BLaER1 treated with 17β-estradiol and CSF1 and Interleukin-3, amounts not matched to agents 10 nM and 100 nM (cell line): ENCODE measurements at regions not wholly inside any gene's neighbourhood (a gene's known extent, or its start where the extent isn't known, plus 50 kb on each side); places are given as distances from the start of the nearest gene placed in this dataset.
"Not testable (repeated sequence)": the region's sequence is repeated elsewhere in the genome, so short reads cannot be mapped to it uniquely, and the experiment has no call there.

ENCODE experiments used
- H3K27ac ChIP-seq, 11 experiments: shearing (Covaris generic); formaldehyde crosslinking; 2 replicates each; pipeline ENCODE4 v1.8.1; 2022
- H3K27me3 ChIP-seq, 11 experiments: shearing (Covaris generic); formaldehyde crosslinking; 2 replicates each; pipeline ENCODE4 v1.8.1; 2022
- H3K36me3 ChIP-seq, 11 experiments: shearing (Covaris generic); formaldehyde crosslinking; 2 replicates each; pipeline ENCODE4 v1.8.1; 2022
- H3K4me1 ChIP-seq, 10 experiments: shearing (Covaris generic); formaldehyde crosslinking; 2 replicates each; pipeline ENCODE4 v1.8.1; 2022
- H3K4me2 ChIP-seq, 11 experiments: shearing (Covaris generic); formaldehyde crosslinking; 2 replicates each; pipeline ENCODE4 v1.8.1; 2022
- H3K4me3 ChIP-seq, 10 experiments: shearing (Covaris generic); formaldehyde crosslinking; 2 replicates each; pipeline ENCODE4 v1.8.1; 2022
- H3K9ac ChIP-seq, 11 experiments: shearing (Covaris generic); formaldehyde crosslinking; 2 replicates each; pipeline ENCODE4 v1.8.1; 2022
- H3K9me3 ChIP-seq, 11 experiments: shearing (Covaris generic); formaldehyde crosslinking; replicated peaks in 1 of 11; 2 replicates each; pipeline ENCODE4 v1.8.1; 2022
- H4K20me1 ChIP-seq, 11 experiments: shearing (Covaris generic); formaldehyde crosslinking; 2 replicates each; pipeline ENCODE4 v1.8.1; 2022
- Cebpa-rat ChIP-seq, 11 experiments: shearing (Covaris generic); IDR thresholded peaks; 2 replicates each; pipeline ENCODE4 v1.8.1; 2022

DNA sequence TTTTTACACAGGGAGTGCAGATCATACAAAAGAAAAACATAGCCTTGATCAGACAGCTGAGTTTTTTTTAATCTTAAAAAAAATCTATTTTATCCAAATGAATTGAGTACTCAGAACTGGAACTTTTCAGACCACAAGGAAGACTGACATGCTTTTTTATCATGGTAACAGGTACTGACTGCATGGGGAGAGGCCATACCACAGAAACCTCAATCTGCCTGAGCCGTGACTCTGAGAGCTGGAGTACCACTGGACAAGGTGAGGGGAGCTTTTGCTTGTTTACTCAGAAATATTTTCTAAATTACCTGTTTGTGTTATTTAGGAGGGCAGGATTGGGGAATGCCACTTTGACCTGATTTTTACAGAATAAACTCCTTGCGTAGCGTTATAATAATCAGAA lies 143.9 kb downstream of the ALX1 start:
- H3K4me3 ChIP-seq = no peak overlapping the region
- H3K4me1 ChIP-seq = peaks cover 0 to 11% (median 5%) of the 10 kb centered on the region in 10 experiments; a peak in 10 of 20 replicates
- no peak overlapping the region for H3K27ac ChIP-seq
- H3K9me3 ChIP-seq = no peaks in the 10 kb centered on the region
- H3K9ac ChIP-seq = no peak overlapping the region
- no peaks in the 10 kb centered on the region for H4K20me1 ChIP-seq
- H3K27me3 ChIP-seq = no peaks in the 10 kb centered on the region
- peak overlapping the region in 6 of 11 experiments; percentile 11 to 57 (median 44); a peak in 6 of 22 replicates for H3K4me2 ChIP-seq
- TF ChIP-seq Cebpa-rat (IDR thresholded peaks at IDR 0.05) = no peak
- H3K36me3 ChIP-seq = no peaks in the 10 kb centered on the region

DNA sequence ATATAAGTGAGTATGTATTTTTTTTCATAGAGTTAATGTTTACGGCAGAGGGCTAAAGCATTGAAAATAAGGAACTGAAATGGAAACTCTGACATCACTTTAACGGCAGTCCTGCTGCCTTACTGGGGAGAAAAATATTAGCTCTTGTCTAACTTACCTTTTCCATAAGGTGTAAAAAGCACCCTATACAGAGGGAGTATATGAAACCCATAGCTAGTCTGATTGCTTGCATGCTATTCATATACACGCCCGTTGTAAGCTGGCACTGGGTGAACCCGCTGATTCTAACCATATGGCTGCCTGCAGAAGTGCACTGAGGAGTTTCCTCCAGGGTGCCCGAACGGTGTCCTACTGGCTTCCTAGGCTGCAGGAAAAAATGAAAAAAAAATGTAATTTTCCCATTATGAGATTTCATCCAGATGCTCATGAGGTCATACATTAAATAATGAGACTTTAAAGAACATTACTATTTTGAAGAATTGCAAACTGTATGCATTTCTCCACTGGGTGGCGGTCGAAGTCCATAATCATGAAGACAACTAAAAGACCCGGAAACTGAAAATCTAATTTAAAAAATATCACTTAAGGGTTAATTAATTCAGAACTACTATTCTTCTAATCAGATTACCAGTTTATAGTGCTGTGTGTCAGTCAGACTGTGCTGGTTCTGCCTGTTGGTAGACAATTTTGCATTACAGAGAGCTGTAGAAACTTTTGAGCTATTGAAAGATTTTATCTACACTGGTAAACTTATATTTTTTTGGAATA lies 144.7 kb downstream of the ALX1 start:
- TF ChIP-seq Cebpa-rat (IDR thresholded peaks at IDR 0.05) = no peak
- H3K4me2 ChIP-seq = peak overlapping the region; percentile 11 to 60 (median 49); a peak in 20 of 22 replicates
- H3K36me3 ChIP-seq = no peaks in the 10 kb centered on the region
- no peaks in the 10 kb centered on the region for H4K20me1 ChIP-seq
- H3K9ac ChIP-seq = peak overlapping the region in 2 of 11 experiments; percentile 15 to 43; a peak in 2 of 22 replicates
- no peaks in the 10 kb centered on the region for H3K9me3 ChIP-seq
- peaks cover 0 to 11% (median 5%) of the 10 kb centered on the region in 10 experiments; a peak in 10 of 20 replicates for H3K4me1 ChIP-seq
- H3K27me3 ChIP-seq = no peaks in the 10 kb centered on the region
- no peak overlapping the region for H3K27ac ChIP-seq
- H3K4me3 ChIP-seq = peak overlapping the region in 7 of 10 experiments; percentile 11 to 54 (median 49); a peak in 11 of 20 replicates

DNA sequence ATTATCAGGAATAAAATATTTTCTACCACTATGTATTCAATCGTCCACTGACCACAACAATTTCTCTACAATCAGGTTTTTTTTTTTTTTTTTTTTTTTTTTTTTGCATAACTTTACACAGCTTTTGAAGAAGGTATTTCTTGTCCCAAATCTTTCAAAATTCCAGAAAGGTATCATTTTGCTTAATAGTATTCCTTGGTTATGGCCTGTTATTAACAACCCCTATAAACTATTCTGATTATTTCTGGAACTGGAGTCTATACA lies 145.3 kb downstream of the ALX1 start:
- Histone ChIP-seq H3K27me3 (no peaks in the 10 kb centered on the region), H3K9ac (no peak overlapping the region), H3K4me1 (peaks cover 0 to 11% (median 5%) of the 10 kb centered on the region in 10 experiments; a peak in 10 of 20 replicates), H3K4me2 (no peak overlapping the region), H4K20me1 (no peaks in the 10 kb centered on the region), H3K4me3 (no peak overlapping the region), H3K36me3 (no peaks in the 10 kb centered on the region), H3K27ac (no peak overlapping the region), H3K9me3 (no peaks in the 10 kb centered on the region)
- TF ChIP-seq Cebpa-rat (IDR thresholded peaks at IDR 0.05) = no peak

DNA sequence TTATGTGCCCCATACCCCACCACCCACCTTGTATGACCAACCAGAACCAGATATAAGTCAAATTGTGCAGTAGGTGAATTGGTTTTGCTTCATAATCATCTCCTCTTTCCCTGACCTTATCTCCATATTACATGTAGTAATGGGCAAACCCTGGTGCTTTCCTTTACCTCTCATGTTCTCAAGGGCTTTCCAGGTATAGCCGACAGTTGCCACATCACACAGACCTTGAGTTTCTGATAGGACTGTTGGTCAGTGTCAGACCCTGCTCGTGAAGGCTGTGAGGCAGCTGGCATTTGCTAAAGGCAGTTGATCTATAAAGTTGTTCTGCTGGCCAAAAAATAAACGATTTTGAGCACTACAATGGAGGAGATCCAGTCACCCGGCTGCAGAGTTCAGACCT lies 145.9 kb downstream of the ALX1 start:
- no peak overlapping the region for H3K27ac ChIP-seq
- no peaks in the 10 kb centered on the region for H3K36me3 ChIP-seq
- H3K9me3 ChIP-seq = no peaks in the 10 kb centered on the region
- peaks cover 0 to 11% (median 5%) of the 10 kb centered on the region in 10 experiments; a peak in 10 of 20 replicates for H3K4me1 ChIP-seq
- no peaks in the 10 kb centered on the region for H3K27me3 ChIP-seq
- H4K20me1 ChIP-seq = no peaks in the 10 kb centered on the region
- H3K4me3 ChIP-seq = no peak overlapping the region
- H3K4me2 ChIP-seq = no peak overlapping the region
- TF ChIP-seq Cebpa-rat (IDR thresholded peaks at IDR 0.05) = no peak
- H3K9ac ChIP-seq = no peak overlapping the region

DNA sequence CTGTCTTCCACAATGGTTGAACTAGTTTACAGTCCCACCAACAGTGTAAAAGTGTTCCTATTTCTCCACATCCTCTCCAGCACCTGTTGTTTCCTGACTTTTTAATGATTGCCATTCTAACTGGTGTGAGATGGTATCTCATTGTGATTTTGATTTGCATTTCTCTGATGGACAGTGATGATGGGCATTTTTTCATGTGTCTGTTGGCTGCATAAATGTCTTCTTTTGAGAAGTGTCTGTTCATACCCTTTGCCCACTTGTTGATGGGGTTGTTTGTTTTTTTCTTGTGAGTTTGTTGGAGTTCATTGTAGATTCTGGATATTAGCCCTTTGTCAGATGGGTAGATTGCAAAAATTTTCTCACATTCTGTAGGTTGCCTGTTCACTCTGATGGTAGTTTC lies 153.1 kb downstream of the ALX1 start:
- H3K4me3 ChIP-seq, H3K36me3 ChIP-seq, H4K20me1 ChIP-seq, H3K9ac ChIP-seq, H3K4me2 ChIP-seq, H3K4me1 ChIP-seq, H3K9me3 ChIP-seq, H3K27me3 ChIP-seq, H3K27ac ChIP-seq: not testable (repeated sequence)

DNA sequence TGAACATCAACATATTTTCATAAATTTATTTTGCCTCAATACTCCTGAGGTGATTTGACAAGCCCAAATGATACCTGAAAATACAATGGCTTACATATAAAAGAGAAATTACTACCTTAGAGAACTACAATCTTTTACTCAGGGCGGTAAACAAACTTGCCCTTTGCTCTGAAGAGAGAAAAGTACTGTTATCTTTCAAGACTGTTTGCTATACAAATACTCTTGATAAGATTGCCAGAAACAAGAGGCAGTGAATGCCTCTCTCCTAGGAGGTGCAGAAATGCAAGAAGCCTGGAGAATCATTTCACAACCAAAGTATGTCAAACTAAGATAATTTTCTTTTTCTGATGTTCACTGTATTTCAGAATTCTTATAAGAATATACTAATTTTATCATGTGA lies 160.3 kb downstream of the ALX1 start:
- no peak overlapping the region for H3K4me3 ChIP-seq
- no peak overlapping the region for H3K4me2 ChIP-seq
- H4K20me1 ChIP-seq = no peaks in the 10 kb centered on the region
- no peak for TF ChIP-seq Cebpa-rat (IDR thresholded peaks at IDR 0.05)
- H3K36me3 ChIP-seq = no peaks in the 10 kb centered on the region
- no peak overlapping the region for H3K9ac ChIP-seq
- H3K9me3 ChIP-seq = peaks cover 0 to 4% (median 0%) of the 10 kb centered on the region in 11 experiments; a peak in 2 of 22 replicates
- no peaks in the 10 kb centered on the region for H3K27me3 ChIP-seq
- H3K27ac ChIP-seq = no peak overlapping the region
- no peaks in the 10 kb centered on the region for H3K4me1 ChIP-seq

DNA sequence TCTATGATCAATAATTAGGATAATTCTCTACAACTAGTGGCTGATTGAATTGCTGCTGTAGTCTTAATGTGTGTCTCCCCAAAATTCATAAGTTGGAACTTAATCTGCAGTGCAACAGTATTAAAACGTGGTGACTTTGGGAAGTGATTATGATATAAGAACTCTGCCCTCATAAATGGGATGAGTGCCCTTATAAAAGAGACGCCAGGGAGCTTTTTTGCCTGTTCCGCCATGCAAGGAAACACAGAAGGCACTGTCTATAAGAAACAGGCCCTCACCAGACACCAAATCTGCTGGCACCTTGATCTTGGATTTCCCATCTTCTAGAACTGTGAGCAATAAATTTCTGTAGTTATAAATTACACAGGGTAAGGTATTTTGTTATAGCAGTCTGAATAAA lies 161.0 kb downstream of the ALX1 start:
- Histone ChIP-seq H4K20me1 (no peaks in the 10 kb centered on the region), H3K4me3 (no peak overlapping the region), H3K36me3 (no peaks in the 10 kb centered on the region), H3K9me3 (peaks cover 0 to 4% (median 0%) of the 10 kb centered on the region in 11 experiments; a peak in 2 of 22 replicates), H3K27ac (no peak overlapping the region), H3K9ac (no peak overlapping the region), H3K4me2 (no peak overlapping the region), H3K4me1 (no peaks in the 10 kb centered on the region), H3K27me3 (no peaks in the 10 kb centered on the region)
- no peak for TF ChIP-seq Cebpa-rat (IDR thresholded peaks at IDR 0.05)

DNA sequence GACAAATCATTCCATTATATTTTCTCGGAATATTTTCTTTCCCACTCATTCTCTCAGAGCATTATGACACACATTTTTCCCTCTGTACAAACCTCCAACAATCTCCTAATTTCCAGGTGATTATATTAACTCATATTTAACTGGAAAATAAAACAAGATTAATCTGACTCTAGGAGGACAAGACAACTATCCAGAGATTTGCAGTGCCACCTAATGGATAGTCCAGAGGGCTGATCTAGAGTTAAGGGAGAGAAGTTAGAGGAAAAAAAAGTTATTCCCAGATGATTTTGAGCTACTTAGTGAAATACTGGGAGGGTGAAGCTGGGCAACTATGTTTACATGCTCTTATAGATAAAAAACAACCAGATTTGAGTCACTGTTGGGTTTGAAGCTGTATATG lies 161.7 kb downstream of the ALX1 start:
- no peak for TF ChIP-seq Cebpa-rat (IDR thresholded peaks at IDR 0.05)
- H3K27me3 ChIP-seq = no peaks in the 10 kb centered on the region
- H3K9ac ChIP-seq = no peak overlapping the region
- H3K36me3 ChIP-seq = no peaks in the 10 kb centered on the region
- H3K4me1 ChIP-seq = no peaks in the 10 kb centered on the region
- no peaks in the 10 kb centered on the region for H4K20me1 ChIP-seq
- H3K27ac ChIP-seq = no peak overlapping the region
- H3K4me3 ChIP-seq = no peak overlapping the region
- no peak overlapping the region for H3K4me2 ChIP-seq
- H3K9me3 ChIP-seq = peaks cover 0 to 4% (median 0%) of the 10 kb centered on the region in 11 experiments; a peak in 2 of 22 replicates

DNA sequence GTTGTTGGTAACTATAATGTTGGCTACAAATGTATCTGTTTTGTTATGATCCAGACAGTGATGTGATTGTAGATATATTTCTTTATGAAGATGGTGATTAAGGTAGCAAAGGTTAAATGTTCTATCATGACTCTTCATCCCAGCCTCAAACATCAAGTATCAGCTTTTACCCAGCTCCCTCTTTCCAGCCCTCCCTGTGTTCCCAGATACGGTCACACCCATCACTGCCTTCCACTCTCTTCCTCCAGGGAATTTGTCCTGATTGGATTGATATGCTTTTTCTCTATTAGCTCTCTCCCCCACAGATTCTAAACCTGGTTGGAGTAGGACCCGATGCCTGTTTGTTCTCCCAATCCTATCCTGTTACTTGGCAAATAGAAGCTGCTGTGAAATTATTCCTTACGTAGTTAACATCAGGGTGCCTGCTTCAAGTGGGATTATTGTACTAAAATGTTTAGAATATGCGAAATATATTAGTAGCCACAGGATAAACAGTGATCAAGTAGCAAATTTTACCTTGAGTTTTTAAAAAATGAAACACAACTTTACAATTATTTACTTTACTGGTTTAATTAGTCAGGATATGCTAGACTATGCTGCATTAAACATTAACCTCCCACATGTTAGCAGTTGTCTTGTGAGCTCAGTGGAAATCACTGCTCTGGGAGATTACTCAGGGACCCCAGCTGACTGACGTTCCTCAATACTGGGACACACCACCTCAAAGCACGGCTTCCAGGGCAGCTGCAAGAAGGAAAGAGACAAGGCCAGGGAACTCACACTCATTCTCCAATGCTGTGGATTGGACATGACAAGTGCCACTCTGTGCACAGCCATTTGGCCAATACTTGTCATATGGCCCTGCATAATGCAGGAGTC lies 165.3 kb downstream of the ALX1 start:
- Histone ChIP-seq H3K27ac (no peak overlapping the region), H3K4me1 (peaks cover 0 to 10% (median 0%) of the 10 kb centered on the region in 10 experiments; a peak in 4 of 20 replicates), H3K36me3 (no peaks in the 10 kb centered on the region), H3K9ac (no peak overlapping the region), H3K4me2 (no peak overlapping the region), H3K4me3 (no peak overlapping the region), H3K27me3 (no peaks in the 10 kb centered on the region), H3K9me3 (no peaks in the 10 kb centered on the region), H4K20me1 (no peaks in the 10 kb centered on the region)
- no peak for TF ChIP-seq Cebpa-rat (IDR thresholded peaks at IDR 0.05)
